Suprapubic skin (tissue), 4 donors: ENCODE measurements at regions not wholly inside any gene's neighbourhood (a gene's known extent, or its start where the extent isn't known, plus 50 kb on each side); places are given as distances from the start of the nearest gene placed in this dataset.

Source experiments
- DNase-seq, 2 donors: peaks; one replicate each; pipeline ENCODE4 v3.0.0-alpha.2; 2019; ENCODE audit warnings: low spot score in 2 of 2
- H3K27ac ChIP-seq: fragments of 200-600 bp; sonication (generic); one replicate; pipeline ENCODE4 v1.5.1; 2019
- H3K27me3 ChIP-seq: fragments of 200-600 bp; sonication (generic); one replicate; pipeline ENCODE4 v1.5.1; 2019
- H3K36me3 ChIP-seq: fragments of 200-600 bp; sonication (generic); one replicate; pipeline ENCODE4 v1.5.1; 2019
- H3K4me1 ChIP-seq: fragments of 200-600 bp; sonication (generic); one replicate; pipeline ENCODE4 v1.5.1; 2019
- H3K4me3 ChIP-seq: fragments of 200-600 bp; sonication (generic); one replicate; pipeline ENCODE4 v1.5.1; 2019; ENCODE audit warnings: mild to moderate bottlenecking
- H3K9me3 ChIP-seq: fragments of 200-600 bp; sonication (generic); one replicate; pipeline ENCODE4 v1.5.1; 2019
- CTCF ChIP-seq, 2 donors: fragments of 200-600 bp in 1 of 2; fragments of 450-650 bp in 1 of 2; sonication (generic) in 1 of 2; IDR thresholded peaks; one replicate each; pipeline ENCODE4 v1.5.1; 2016 to 2019; ENCODE audit warnings: antibody characterized with exemption in 2 of 2, mild to moderate bottlenecking in 1 of 2, moderate library complexity in 1 of 2
- EP300 ChIP-seq: sonication (generic); formaldehyde crosslinking; IDR thresholded peaks from one replicate; pipeline ENCODE4 v1.6.1; 2017; ENCODE audit warnings: antibody characterized with exemption
- POLR2A ChIP-seq, 2 donors: fragments of 450-650 bp; IDR thresholded peaks; one replicate each; pipeline ENCODE4 v1.6.1; 2017; ENCODE audit warnings: antibody characterized with exemption in 2 of 2, mild to moderate bottlenecking in 2 of 2, moderate library complexity in 2 of 2
- POLR2AphosphoS5 ChIP-seq, 3 donors: sonication (generic); formaldehyde crosslinking; IDR thresholded peaks; one replicate each; pipeline ENCODE4 v1.6.1; 2017; ENCODE audit warnings: antibody characterized with exemption in 3 of 3
- WGBS: methylation state at CpG from one replicate; pipeline ENCODE4 v1.1.5; 2018; 5-methylcytosine and 5-hydroxymethylcytosine counted together

- whole genome bisulfite sequencing: 89% methylated on average over 12 of the region's 13 CpGs
- Histone ChIP-seq H3K4me1 (no peaks in the 10 kb centered on the region), H3K27ac (no peak overlapping the region), H3K9me3 (no peaks in the 10 kb centered on the region), H3K4me3 (no peak overlapping the region), H3K36me3 (no peaks in the 10 kb centered on the region), H3K27me3 (peaks cover 20% of the 10 kb centered on the region)
- peak in 1 of 2 donors; percentile 51 for DNase-seq
- TF ChIP-seq EP300: no peak
- no peak for TF ChIP-seq CTCF (IDR thresholded peaks at IDR 0.05)
- no peak for TF ChIP-seq POLR2AphosphoS5 (IDR thresholded peaks at IDR 0.05)
- TF ChIP-seq POLR2A (IDR thresholded peaks at IDR 0.05): no peak
Measured at GRCh38 chr11:69934861-69935494, 115.8 kb upstream of the FGF3 start.

- Histone ChIP-seq H3K27ac (no peak overlapping the region), H3K27me3 (peaks cover 13% of the 10 kb centered on the region), H3K9me3 (no peaks in the 10 kb centered on the region), H3K4me1 (no peaks in the 10 kb centered on the region), H3K36me3 (no peaks in the 10 kb centered on the region), H3K4me3 (no peak overlapping the region)
- no peak for DNase-seq
- no peak for TF ChIP-seq POLR2A (IDR thresholded peaks at IDR 0.05)
- TF ChIP-seq CTCF (IDR thresholded peaks at IDR 0.05): no peak
- no peak for TF ChIP-seq EP300
- TF ChIP-seq POLR2AphosphoS5 (IDR thresholded peaks at IDR 0.05): no peak
Measured at GRCh38 chr11:69935941-69936505, 116.8 kb upstream of the FGF3 start.

GRCh38 chr11:69936771-69937170 lies 117.6 kb upstream of the FGF3 start:
- Histone ChIP-seq H3K4me1 (no peaks in the 10 kb centered on the region), H3K36me3 (no peaks in the 10 kb centered on the region), H3K9me3 (no peaks in the 10 kb centered on the region), H3K27me3 (peaks cover 11% of the 10 kb centered on the region), H3K4me3 (no peak overlapping the region), H3K27ac (no peak overlapping the region)
- no peak for DNase-seq
- no peak for TF ChIP-seq CTCF (IDR thresholded peaks at IDR 0.05)
- TF ChIP-seq EP300: no peak
- no peak for TF ChIP-seq POLR2AphosphoS5 (IDR thresholded peaks at IDR 0.05)
- TF ChIP-seq POLR2A (IDR thresholded peaks at IDR 0.05): no peak
- 92% methylated on average over 2 of the region's 2 CpGs for WGBS

- no peak for DNase-seq
- H3K36me3 ChIP-seq: no peaks in the 10 kb centered on the region
- 97% methylated on average over 13 of the region's 13 CpGs for WGBS
Measured at GRCh38 chr11:69938206-69938605, 119.0 kb upstream of the FGF3 start.

More at GRCh38 chr11:69938206-69938605, 119.0 kb upstream of the FGF3 start:
- Histone ChIP-seq H3K4me1 (no peaks in the 10 kb centered on the region), H3K4me3 (no peak overlapping the region), H3K27me3 (peaks cover 24% of the 10 kb centered on the region), H3K9me3 (no peaks in the 10 kb centered on the region), H3K27ac (no peak overlapping the region)
- TF ChIP-seq POLR2A (IDR thresholded peaks at IDR 0.05) (no peak), EP300 (no peak), POLR2AphosphoS5 (IDR thresholded peaks at IDR 0.05) (no peak), CTCF (IDR thresholded peaks at IDR 0.05) (no peak)
